Suprapubic skin (tissue), 4 donors: ENCODE measurements at regions not wholly inside any gene's neighbourhood (a gene's known extent, or its start where the extent isn't known, plus 50 kb on each side); places are given as distances from the start of the nearest gene placed in this dataset.

Experiments
- DNase-seq, 2 donors: peaks; one replicate each; pipeline ENCODE4 v3.0.0-alpha.2; 2019; ENCODE audit warnings: low spot score in 2 of 2
- H3K27ac ChIP-seq: fragments of 200-600 bp; sonication (generic); one replicate; pipeline ENCODE4 v1.5.1; 2019
- H3K27me3 ChIP-seq: fragments of 200-600 bp; sonication (generic); one replicate; pipeline ENCODE4 v1.5.1; 2019
- H3K36me3 ChIP-seq: fragments of 200-600 bp; sonication (generic); one replicate; pipeline ENCODE4 v1.5.1; 2019
- H3K4me1 ChIP-seq: fragments of 200-600 bp; sonication (generic); one replicate; pipeline ENCODE4 v1.5.1; 2019
- H3K4me3 ChIP-seq: fragments of 200-600 bp; sonication (generic); one replicate; pipeline ENCODE4 v1.5.1; 2019; ENCODE audit warnings: mild to moderate bottlenecking
- H3K9me3 ChIP-seq: fragments of 200-600 bp; sonication (generic); one replicate; pipeline ENCODE4 v1.5.1; 2019
- CTCF ChIP-seq, 2 donors: fragments of 200-600 bp in 1 of 2; fragments of 450-650 bp in 1 of 2; sonication (generic) in 1 of 2; IDR thresholded peaks; one replicate each; pipeline ENCODE4 v1.5.1; 2016 to 2019; ENCODE audit warnings: antibody characterized with exemption in 2 of 2, mild to moderate bottlenecking in 1 of 2, moderate library complexity in 1 of 2
- EP300 ChIP-seq: sonication (generic); formaldehyde crosslinking; IDR thresholded peaks from one replicate; pipeline ENCODE4 v1.6.1; 2017; ENCODE audit warnings: antibody characterized with exemption
- POLR2A ChIP-seq, 2 donors: fragments of 450-650 bp; IDR thresholded peaks; one replicate each; pipeline ENCODE4 v1.6.1; 2017; ENCODE audit warnings: antibody characterized with exemption in 2 of 2, mild to moderate bottlenecking in 2 of 2, moderate library complexity in 2 of 2
- POLR2AphosphoS5 ChIP-seq, 3 donors: sonication (generic); formaldehyde crosslinking; IDR thresholded peaks; one replicate each; pipeline ENCODE4 v1.6.1; 2017; ENCODE audit warnings: antibody characterized with exemption in 3 of 3
- WGBS: methylation state at CpG from one replicate; pipeline ENCODE4 v1.1.5; 2018; 5-methylcytosine and 5-hydroxymethylcytosine counted together

- H3K27me3 ChIP-seq = no peaks in the 10 kb centered on the region
- no peak for DNase-seq
- TF ChIP-seq POLR2A (IDR thresholded peaks at IDR 0.05) = no peak
- no peak for TF ChIP-seq POLR2AphosphoS5 (IDR thresholded peaks at IDR 0.05)
- TF ChIP-seq CTCF (IDR thresholded peaks at IDR 0.05) = no peak
- no peak for TF ChIP-seq EP300
- H3K4me3 ChIP-seq = no peak overlapping the region
- no peak overlapping the region for H3K27ac ChIP-seq
- H3K9me3 ChIP-seq = no peaks in the 10 kb centered on the region
- H3K4me1 ChIP-seq = peaks cover 14% of the 10 kb centered on the region
- no peaks in the 10 kb centered on the region for H3K36me3 ChIP-seq
- WGBS = 89% methylated on average over 2 of the region's 2 CpGs
Measured at GRCh38 chr7:130974169-130974568, 240.2 kb upstream of the KLF14 start.

GRCh38 chr7:130974794-130975193, 240.8 kb upstream of the KLF14 start:
- no peaks in the 10 kb centered on the region for H3K9me3 ChIP-seq
- WGBS = 100% methylated on average over 2 of the region's 2 CpGs
- no peak overlapping the region for H3K4me3 ChIP-seq
- peaks cover 18% of the 10 kb centered on the region for H3K4me1 ChIP-seq
- peaks cover under 1% of the 10 kb centered on the region for H3K36me3 ChIP-seq
- no peak for DNase-seq
- no peak overlapping the region for H3K27ac ChIP-seq
- TF ChIP-seq POLR2A (IDR thresholded peaks at IDR 0.05) = no peak
- H3K27me3 ChIP-seq = no peaks in the 10 kb centered on the region

- H3K27me3 ChIP-seq = no peaks in the 10 kb centered on the region
- DNase-seq = no peak
- H3K9me3 ChIP-seq = no peaks in the 10 kb centered on the region
- H3K27ac ChIP-seq = no peak overlapping the region
- H3K36me3 ChIP-seq = peaks cover 4% of the 10 kb centered on the region
- 77% methylated on average over 5 of the region's 5 CpGs for WGBS
- peaks cover 12% of the 10 kb centered on the region for H3K4me1 ChIP-seq
- no peak overlapping the region for H3K4me3 ChIP-seq
- TF ChIP-seq POLR2A (IDR thresholded peaks at IDR 0.05) (no peak), POLR2AphosphoS5 (IDR thresholded peaks at IDR 0.05) (no peak), EP300 (no peak), CTCF (IDR thresholded peaks at IDR 0.05) (no peak)
Measured at GRCh38 chr7:130975731-130976130, 241.7 kb upstream of the KLF14 start.

- H3K27ac ChIP-seq = no peak overlapping the region
Measured at GRCh38 chr7:130982160-130982638, 248.2 kb upstream of the KLF14 start.

GRCh38 chr7:130982651-130983050, 248.6 kb upstream of the KLF14 start:
- Histone ChIP-seq H3K36me3 (peaks cover 13% of the 10 kb centered on the region), H3K27ac (no peak overlapping the region), H3K9me3 (no peaks in the 10 kb centered on the region), H3K4me1 (peaks cover 55% of the 10 kb centered on the region), H3K4me3 (no peak overlapping the region), H3K27me3 (no peaks in the 10 kb centered on the region)
- WGBS = 54% methylated on average over 3 of the region's 3 CpGs
- no peak for DNase-seq
- TF ChIP-seq POLR2A (IDR thresholded peaks at IDR 0.05) (no peak), EP300 (no peak), CTCF (IDR thresholded peaks at IDR 0.05) (no peak), POLR2AphosphoS5 (IDR thresholded peaks at IDR 0.05) (no peak)

More at GRCh38 chr7:130982160-130982638, 248.2 kb upstream of the KLF14 start:
- Histone ChIP-seq H3K4me3 (no peak overlapping the region), H3K4me1 (peaks cover 50% of the 10 kb centered on the region), H3K27me3 (no peaks in the 10 kb centered on the region), H3K36me3 (peaks cover 13% of the 10 kb centered on the region), H3K9me3 (no peaks in the 10 kb centered on the region)
- 29% methylated on average over 3 of the region's 3 CpGs for WGBS
- no peak for DNase-seq
- TF ChIP-seq POLR2AphosphoS5 (IDR thresholded peaks at IDR 0.05) (no peak), CTCF (IDR thresholded peaks at IDR 0.05) (peak; percentile 38 to 55)

GRCh38 chr7:130985361-130985760, 251.4 kb upstream of the KLF14 start:
- no peaks in the 10 kb centered on the region for H3K27me3 ChIP-seq
- DNase-seq = no peak
- peaks cover 77% of the 10 kb centered on the region for H3K4me1 ChIP-seq
- WGBS = 88% methylated on average over 4 of the region's 4 CpGs
- TF ChIP-seq EP300 (no peak), POLR2A (IDR thresholded peaks at IDR 0.05) (no peak), POLR2AphosphoS5 (IDR thresholded peaks at IDR 0.05) (no peak), CTCF (IDR thresholded peaks at IDR 0.05) (no peak)
- H3K27ac ChIP-seq = peak overlapping the region; percentile 63
- no peak overlapping the region for H3K4me3 ChIP-seq
- peaks cover 10% of the 10 kb centered on the region for H3K36me3 ChIP-seq
- H3K9me3 ChIP-seq = no peaks in the 10 kb centered on the region
